Duodenal mucosa (tissue), 2 donors: ENCODE measurements at regions not wholly inside any gene's neighbourhood (a gene's known extent, or its start where the extent isn't known, plus 50 kb on each side); places are given as distances from the start of the nearest gene placed in this dataset.

Experiments used
- H3K27ac ChIP-seq: one replicate; pipeline ENCODE4 v1.7.0; 2013; ENCODE audit warnings: low read depth, low read length
- H3K27me3 ChIP-seq, 2 donors: one replicate each; pipeline ENCODE4 v1.7.0; 2013; ENCODE audit warnings: low read length in 2 of 2, control low read depth in 1 of 2; ENCODE audit not compliant: insufficient read depth in 2 of 2, control insufficient read depth in 1 of 2
- H3K36me3 ChIP-seq, 2 donors: one replicate each; pipeline ENCODE4 v1.7.0; 2013; ENCODE audit warnings: low read length in 2 of 2, control low read depth in 1 of 2; ENCODE audit not compliant: insufficient read depth in 2 of 2, control insufficient read depth in 1 of 2
- H3K4me1 ChIP-seq, 2 donors: one replicate each; pipeline ENCODE4 v1.7.0; 2013; ENCODE audit warnings: low read length in 2 of 2, control low read depth in 1 of 2; ENCODE audit not compliant: insufficient read depth in 2 of 2, control insufficient read depth in 1 of 2
- H3K4me3 ChIP-seq, 2 donors: one replicate each; pipeline ENCODE4 v1.7.0; 2013; ENCODE audit warnings: low read length in 2 of 2, low read depth in 1 of 2
- H3K9ac ChIP-seq, 2 donors: one replicate each; pipeline ENCODE4 v1.7.0; 2013; ENCODE audit warnings: low read length in 2 of 2, low read depth in 1 of 2
- H3K9me3 ChIP-seq, 2 donors: one replicate each; pipeline ENCODE4 v1.7.0; 2013; ENCODE audit warnings: low read length in 2 of 2, control low read depth in 1 of 2; ENCODE audit not compliant: control insufficient read depth in 1 of 2

GRCh38 chr3:102087236-102087635 is 237.9 kb downstream of the NFKBIZ start:
- Histone ChIP-seq H3K9ac (no peak overlapping the region), H3K27ac (no peak overlapping the region), H3K4me3 (no peak overlapping the region), H3K36me3 (no peaks in the 10 kb centered on the region), H3K9me3 (no peaks in the 10 kb centered on the region), H3K27me3 (no peaks in the 10 kb centered on the region), H3K4me1 (peaks cover 9 to 36% of the 10 kb centered on the region in 2 donors)

- Histone ChIP-seq H3K4me1 (peaks cover 9 to 25% of the 10 kb centered on the region in 2 donors), H3K9ac (no peak overlapping the region), H3K27me3 (no peaks in the 10 kb centered on the region), H3K36me3 (no peaks in the 10 kb centered on the region), H3K4me3 (no peak overlapping the region), H3K9me3 (no peaks in the 10 kb centered on the region), H3K27ac (no peak overlapping the region)
Observed at GRCh38 chr3:102089239-102089638, 239.9 kb downstream of the NFKBIZ start.

GRCh38 chr3:102089904-102090720 is 240.8 kb downstream of the NFKBIZ start:
- no peaks in the 10 kb centered on the region for H3K36me3 ChIP-seq
- no peaks in the 10 kb centered on the region for H3K9me3 ChIP-seq
- peaks cover 9 to 26% of the 10 kb centered on the region in 2 donors for H3K4me1 ChIP-seq
- no peak overlapping the region for H3K4me3 ChIP-seq
- no peaks in the 10 kb centered on the region for H3K27me3 ChIP-seq
- no peak overlapping the region for H3K27ac ChIP-seq
- no peak overlapping the region for H3K9ac ChIP-seq

- Histone ChIP-seq H3K9ac (no peak overlapping the region), H3K4me3 (no peak overlapping the region), H3K27ac (no peak overlapping the region), H3K36me3 (no peaks in the 10 kb centered on the region), H3K4me1 (peaks cover 9 to 21% of the 10 kb centered on the region in 2 donors), H3K27me3 (no peaks in the 10 kb centered on the region), H3K9me3 (no peaks in the 10 kb centered on the region)
Observed at GRCh38 chr3:102090721-102091045, 241.4 kb downstream of the NFKBIZ start.

- Histone ChIP-seq H3K27ac (no peak overlapping the region), H3K9ac (no peak overlapping the region), H3K4me1 (peaks cover 9 to 18% of the 10 kb centered on the region in 2 donors), H3K9me3 (no peaks in the 10 kb centered on the region), H3K36me3 (no peaks in the 10 kb centered on the region), H3K27me3 (no peaks in the 10 kb centered on the region), H3K4me3 (no peak overlapping the region)
Observed at GRCh38 chr3:102091358-102091757, 242.0 kb downstream of the NFKBIZ start.

- H3K27ac ChIP-seq = no peak overlapping the region
- H3K4me1 ChIP-seq = peaks cover 9 to 18% of the 10 kb centered on the region in 2 donors
- H3K36me3 ChIP-seq = no peaks in the 10 kb centered on the region
- H3K9ac ChIP-seq = no peak overlapping the region
- H3K27me3 ChIP-seq = no peaks in the 10 kb centered on the region
- H3K9me3 ChIP-seq = no peaks in the 10 kb centered on the region
- no peak overlapping the region for H3K4me3 ChIP-seq
Observed at GRCh38 chr3:102092617-102093466, 243.5 kb downstream of the NFKBIZ start.

- no peaks in the 10 kb centered on the region for H3K9me3 ChIP-seq
- H3K27me3 ChIP-seq = no peaks in the 10 kb centered on the region
- no peak overlapping the region for H3K4me3 ChIP-seq
- H3K36me3 ChIP-seq = no peaks in the 10 kb centered on the region
- peaks cover 0 to 4% of the 10 kb centered on the region in 2 donors for H3K4me1 ChIP-seq
- H3K27ac ChIP-seq = no peak overlapping the region
- H3K9ac ChIP-seq = no peak overlapping the region
Observed at GRCh38 chr3:102094506-102094905, 245.2 kb downstream of the NFKBIZ start.

- Histone ChIP-seq H3K27ac (no peak overlapping the region), H3K4me3 (no peak overlapping the region), H3K27me3 (no peaks in the 10 kb centered on the region), H3K36me3 (no peaks in the 10 kb centered on the region), H3K9ac (no peak overlapping the region), H3K9me3 (no peaks in the 10 kb centered on the region), H3K4me1 (peaks cover 0 to 4% of the 10 kb centered on the region in 2 donors)
Observed at GRCh38 chr3:102095383-102095782, 246.1 kb downstream of the NFKBIZ start.

- Histone ChIP-seq H3K4me1 (peaks cover 0 to 4% of the 10 kb centered on the region in 2 donors), H3K27me3 (no peaks in the 10 kb centered on the region), H3K4me3 (no peak overlapping the region), H3K36me3 (no peaks in the 10 kb centered on the region), H3K9me3 (no peaks in the 10 kb centered on the region), H3K9ac (no peak overlapping the region), H3K27ac (no peak overlapping the region)
Observed at GRCh38 chr3:102096066-102096465, 246.8 kb downstream of the NFKBIZ start.

- no peak overlapping the region for H3K27ac ChIP-seq
- H3K9me3 ChIP-seq = no peaks in the 10 kb centered on the region
- no peak overlapping the region for H3K4me3 ChIP-seq
- no peaks in the 10 kb centered on the region for H3K36me3 ChIP-seq
- peaks cover 0 to 8% of the 10 kb centered on the region in 2 donors for H3K4me1 ChIP-seq
- no peak overlapping the region for H3K9ac ChIP-seq
- no peaks in the 10 kb centered on the region for H3K27me3 ChIP-seq
Observed at GRCh38 chr3:102098130-102098885, 249.0 kb downstream of the NFKBIZ start.
